A549 (cell line): ENCODE measurements at regions not wholly inside any gene's neighbourhood (a gene's known extent, or its start where the extent isn't known, plus 50 kb on each side); places are given as distances from the start of the nearest gene placed in this dataset.
A peak's percentile ranks its signal among the peaks of the same experiment; 100 is the strongest.

Experiments
- ATAC-seq, 2 experiments: fragments of 200-7000 bp in 1 of 2; fragments of >200 bp in 1 of 2; cut with Nextera tagmentation in 1 of 2; cut with Tn5 transposase in 1 of 2; 3 replicates each; pipeline versions ENCODE4 v1.8.0 to v1.9.1; 2018 to 2020; ENCODE audit warnings: mild to moderate bottlenecking in 1 of 2, moderate library complexity in 1 of 2
- CTCF ChIA-PET: fragments of 300-600 bp; sonication (Branson Sonifier 250); formaldehyde crosslinking; extraction: SDS; loops from one replicate; lab custom pipeline; 2021; ENCODE audit warnings: antibody characterized with exemption, inconsistent platforms; lab: Yijun Ruan, JAX
- POLR2A ChIA-PET: fragments of 350-600 bp; formaldehyde crosslinking; extraction: SDS; loops from one replicate; lab custom pipeline; 2021; ENCODE audit warnings: antibody characterized with exemption, inconsistent platforms; lab: Yijun Ruan, JAX
- DNase-seq, 2 experiments: peaks; one replicate each; pipeline versions ENCODE4 v3.0.0 to v3.0.0-alpha.2; 2011 to 2016; ENCODE audit warnings: low read depth in 1 of 2, low spot score in 1 of 2
- FAIRE-seq: peaks from 2 replicates; lab custom pipeline; 2011; peaks lifted over from hg19 to GRCh38; lab: Jason Lieb, UNC
- H3K27ac ChIP-seq, 2 experiments: fragments of >200 bp; sonication (Bioruptor Twin); formaldehyde crosslinking; 3 replicates each; pipeline ENCODE4 v1.5.1; 2016 to 2017
- H3K4me1 ChIP-seq: fragments of >200 bp; sonication (Bioruptor Twin); formaldehyde crosslinking; 3 replicates; pipeline ENCODE4 v1.6.1; 2016
- H3K4me2 ChIP-seq: fragments of >200 bp; sonication (Bioruptor Twin); formaldehyde crosslinking; 3 replicates; pipeline ENCODE4 v1.6.1; 2016
- H3K4me3 ChIP-seq: fragments of >200 bp; sonication (Bioruptor Twin); formaldehyde crosslinking; 3 replicates; pipeline ENCODE4 v1.5.1; 2016
- H3K9me3 ChIP-seq: fragments of >200 bp; sonication (Bioruptor Twin); formaldehyde crosslinking; 3 replicates; pipeline ENCODE4 v1.6.1; 2016
- BHLHE40 ChIP-seq: IDR thresholded peaks from 2 replicates; pipeline ENCODE4 v1.6.1; 2012; ENCODE audit warnings: low read depth, low read length, inconsistent platforms
- CBX2 ChIP-seq: fragments of 200-600 bp; sonication (generic); IDR thresholded peaks from 2 replicates; pipeline ENCODE4 v1.6.1; 2016; ENCODE audit warnings: low read depth, mild to moderate bottlenecking, borderline replicate concordance
- CEBPB ChIP-seq, 2 experiments: fragments of >200 bp in 1 of 2; sonication (Bioruptor Twin) in 1 of 2; formaldehyde crosslinking in 1 of 2; IDR thresholded peaks; 2 replicates each; pipeline ENCODE4 v1.6.1; 2012 to 2016
- CHD2 ChIP-seq: fragments of 150-350 bp; IDR thresholded peaks from 2 replicates; pipeline ENCODE4 v1.6.1; 2014; ENCODE audit warnings: low read length; ENCODE audit not compliant: partially characterized antibody
- EHMT2 ChIP-seq: fragments of 200-600 bp; sonication (generic); IDR thresholded peaks from 2 replicates; pipeline ENCODE4 v1.6.1; 2016; ENCODE audit warnings: antibody characterized with exemption, low read depth, mild to moderate bottlenecking, moderate library complexity
- EP300 ChIP-seq, 2 experiments: fragments of >200 bp; sonication (Bioruptor Twin); formaldehyde crosslinking; IDR thresholded peaks; 2 replicates in 1 of 2; 3 replicates in 1 of 2; pipeline ENCODE4 v1.6.1; 2016 to 2017
- ESRRA ChIP-seq: fragments of 150-350 bp; IDR thresholded peaks from 2 replicates; pipeline ENCODE4 v1.6.1; 2014; ENCODE audit warnings: mild to moderate bottlenecking, low read length, borderline replicate concordance
- FOSL2 ChIP-seq, 2 experiments: fragments of 450-650 bp in 1 of 2; fragments of >200 bp in 1 of 2; sonication (Bioruptor Twin) in 1 of 2; formaldehyde crosslinking; IDR thresholded peaks; 2 replicates each; pipeline versions ENCODE4 v1.5.0 to v1.6.1; 2016 to 2020; ENCODE audit warnings: mild to moderate bottlenecking in 1 of 2, moderate library complexity in 1 of 2
- FOXS1 ChIP-seq: fragments of 250-450 bp; sonication (Bioruptor Pico); IDR thresholded peaks from 2 replicates; pipeline ENCODE4 v1.5.0; 2020; ENCODE audit warnings: mild to moderate bottlenecking, moderate library complexity
- HDAC2 ChIP-seq: fragments of 200-600 bp; sonication (generic); IDR thresholded peaks from 2 replicates; pipeline ENCODE4 v1.6.1; 2016
- HES2 ChIP-seq: fragments of >200 bp; sonication (Bioruptor Twin); formaldehyde crosslinking; IDR thresholded peaks from 2 replicates; pipeline ENCODE4 v1.6.1; 2016
- HOXA7 ChIP-seq: fragments of 250-450 bp; sonication (Bioruptor Pico); IDR thresholded peaks from 2 replicates; pipeline ENCODE4 v1.5.0; 2020; ENCODE audit warnings: mild to moderate bottlenecking, moderate library complexity
- JUN ChIP-seq, 2 experiments: fragments of >200 bp; sonication (Bioruptor Twin); formaldehyde crosslinking; IDR thresholded peaks; 2 replicates in 1 of 2; 3 replicates in 1 of 2; pipeline ENCODE4 v1.6.1; 2016 to 2017
- KDM1A ChIP-seq: fragments of 200-600 bp; sonication (generic); IDR thresholded peaks from 2 replicates; pipeline ENCODE4 v1.6.1; 2016; ENCODE audit warnings: low read depth, mild to moderate bottlenecking
- MAFK ChIP-seq: fragments of 450-650 bp; IDR thresholded peaks from 2 replicates; pipeline ENCODE4 v1.6.1; 2014; ENCODE audit not compliant: partially characterized antibody
- MYC ChIP-seq: IDR thresholded peaks from 2 replicates; pipeline ENCODE4 v1.6.1; 2012; ENCODE audit warnings: mild to moderate bottlenecking, inconsistent platforms, low read length, improper control_type of control experiment, borderline replicate concordance
- NPAS2 ChIP-seq: fragments of 250-450 bp; sonication (Bioruptor Pico); IDR thresholded peaks from 2 replicates; pipeline ENCODE4 v1.8.0; 2022; ENCODE audit warnings: mild to moderate bottlenecking, moderate library complexity, borderline replicate concordance
- NR3C1 ChIP-seq: fragments of >200 bp; sonication (Bioruptor Twin); formaldehyde crosslinking; IDR thresholded peaks from 3 replicates; pipeline ENCODE4 v1.6.1; 2017
- POLR2AphosphoS2 ChIP-seq: conservative IDR thresholded peaks from 2 replicates; pipeline ENCODE4 v1.6.1; 2012; ENCODE audit warnings: low read length, improper control_type of control experiment, inconsistent platforms
- RARB ChIP-seq: fragments of 250-450 bp; sonication (Bioruptor Pico); IDR thresholded peaks from 2 replicates; pipeline ENCODE4 v1.8.0; 2021; ENCODE audit warnings: mild to moderate bottlenecking, moderate library complexity
- RCOR1 ChIP-seq: fragments of 150-350 bp; IDR thresholded peaks from 2 replicates; pipeline ENCODE4 v1.6.1; 2014; ENCODE audit warnings: antibody characterized with exemption, low read length, low read depth
- RFX5 ChIP-seq: fragments of 450-650 bp; IDR thresholded peaks from 2 replicates; pipeline ENCODE4 v1.7.1; 2014; ENCODE audit warnings: antibody characterized with exemption, mild to moderate bottlenecking, moderate library complexity
- SMC3 ChIP-seq: fragments of >200 bp; sonication (Bioruptor Twin); formaldehyde crosslinking; IDR thresholded peaks from 3 replicates; pipeline ENCODE4 v1.6.1; 2018; ENCODE audit warnings: inconsistent platforms
- SREBF2 ChIP-seq: fragments of 450-650 bp; IDR thresholded peaks from 2 replicates; pipeline ENCODE4 v1.6.1; 2014; ENCODE audit warnings: mild to moderate bottlenecking, moderate library complexity
- TFCP2L1 ChIP-seq: fragments of 250-450 bp; sonication (Bioruptor Pico); IDR thresholded peaks from 2 replicates; pipeline ENCODE4 v1.5.0; 2021; ENCODE audit warnings: mild to moderate bottlenecking
- USF2 ChIP-seq: fragments of 450-650 bp; IDR thresholded peaks from 2 replicates; pipeline ENCODE4 v1.6.1; 2014; ENCODE audit warnings: antibody characterized with exemption
- ZC3H11A ChIP-seq: fragments of 450-650 bp; IDR thresholded peaks from 2 replicates; pipeline ENCODE4 v1.6.1; 2014; ENCODE audit warnings: antibody characterized with exemption, mild to moderate bottlenecking
- ZFP36 ChIP-seq: fragments of 450-650 bp; IDR thresholded peaks from 2 replicates; pipeline ENCODE4 v1.6.1; 2014; ENCODE audit warnings: borderline replicate concordance; ENCODE audit not compliant: partially characterized antibody
- ZSCAN20 ChIP-seq: fragments of 250-450 bp; sonication (Bioruptor Pico); IDR thresholded peaks from 2 replicates; pipeline ENCODE4 v1.8.0; 2022; ENCODE audit warnings: mild to moderate bottlenecking, moderate library complexity
- WGBS: methylation state at CpG from one replicate; pipeline ENCODE4 v1.1.6; 2017; ENCODE audit errors: missing lambda C conversion rate; 5-methylcytosine and 5-hydroxymethylcytosine counted together
- TF ChIP-seq, protein P1 (sequence below): IDR thresholded peaks from 2 replicates; pipeline ENCODE4 v1.6.1; 2012; ENCODE audit warnings: low read depth, borderline replicate concordance
- TF ChIP-seq, protein P2 (sequence below): fragments of 150-350 bp; IDR thresholded peaks from 2 replicates; pipeline ENCODE4 v1.6.1; 2014; ENCODE audit warnings: low read depth, mild to moderate bottlenecking, low read length
- TF ChIP-seq, protein P3 (sequence below): fragments of 250-450 bp; sonication (Bioruptor Pico); IDR thresholded peaks from 2 replicates; pipeline ENCODE4 v1.5.0; 2021; ENCODE audit warnings: mild to moderate bottlenecking, moderate library complexity, borderline replicate concordance

DNA sequence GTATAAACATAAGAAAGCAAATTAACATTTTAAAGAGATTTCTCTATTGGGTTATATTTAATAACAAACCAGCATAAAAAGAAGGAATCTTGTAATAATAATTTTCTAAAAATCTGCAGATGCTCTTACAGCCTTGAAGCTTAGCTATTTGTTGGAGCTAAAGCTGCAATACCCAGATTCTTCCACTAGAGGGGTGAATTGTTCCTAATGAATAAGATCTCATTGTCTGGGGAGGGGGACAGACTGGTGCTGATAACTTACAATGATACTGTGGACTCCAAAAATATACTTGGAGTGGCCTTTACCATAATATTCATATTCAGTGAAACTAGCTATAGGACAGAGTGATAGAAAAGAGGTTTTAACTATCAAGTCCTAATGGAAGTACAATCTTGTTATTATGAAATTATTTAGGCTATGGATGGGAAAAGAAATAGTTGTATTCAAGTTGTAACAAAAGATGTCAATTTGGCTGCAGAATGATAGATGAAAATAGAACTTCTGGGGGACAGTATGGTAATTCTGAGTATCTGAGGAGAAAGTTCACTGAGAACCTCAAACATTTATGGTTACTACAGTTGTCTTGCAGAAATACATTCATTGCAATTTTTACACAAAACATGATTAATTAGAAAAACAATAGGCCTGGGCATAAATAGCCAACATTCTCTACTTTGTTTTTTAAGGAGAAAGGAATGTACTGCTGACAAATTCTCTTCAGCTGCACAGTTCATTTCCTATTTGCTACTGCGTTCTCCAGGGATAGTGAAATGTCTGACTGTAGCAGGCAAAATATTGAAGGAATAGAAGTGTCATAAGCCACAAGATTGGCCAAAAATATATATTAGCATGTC lies 443.3 kb downstream of the GBA3 start (continued):
- TF ChIP-seq HES2 (no peak), NPAS2 (CRISPR knock-in tag) (no peak), MYC (no peak), ZFP36 (no peak), EP300 (IDR thresholded peaks at IDR 0.05) (no peak), MAFK (no peak), EHMT2 (no peak), SMC3 (peak; percentile 32; the same call in 1 of the 3 replicates)
- TF ChIP-seq, protein P1, sequence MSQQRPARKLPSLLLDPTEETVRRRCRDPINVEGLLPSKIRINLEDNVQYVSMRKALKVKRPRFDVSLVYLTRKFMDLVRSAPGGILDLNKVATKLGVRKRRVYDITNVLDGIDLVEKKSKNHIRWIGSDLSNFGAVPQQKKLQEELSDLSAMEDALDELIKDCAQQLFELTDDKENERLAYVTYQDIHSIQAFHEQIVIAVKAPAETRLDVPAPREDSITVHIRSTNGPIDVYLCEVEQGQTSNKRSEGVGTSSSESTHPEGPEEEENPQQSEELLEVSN: no peak

DNA sequence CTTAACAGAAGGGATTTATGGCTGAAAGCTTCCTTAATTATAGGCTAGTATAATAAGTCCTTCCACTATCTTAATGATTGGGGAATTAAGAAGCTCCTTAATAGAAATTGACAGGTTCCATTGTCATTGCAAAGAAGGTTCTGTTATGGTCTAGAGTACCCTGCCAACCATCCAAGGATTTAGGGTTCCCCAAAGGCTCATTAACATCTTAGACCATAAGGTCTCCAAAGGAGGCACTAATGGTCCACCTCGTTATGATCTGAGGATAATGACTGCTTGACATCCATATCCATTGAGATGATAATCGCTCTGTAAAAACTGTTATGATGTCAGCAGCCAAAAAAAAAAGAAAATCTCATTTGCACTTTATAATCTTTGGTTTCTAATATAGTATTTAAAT lies 441.6 kb downstream of the GBA3 start:
- Histone ChIP-seq H3K4me2 (no peak overlapping the region), H3K4me1 (no peaks in the 10 kb centered on the region), H3K4me3 (no peak overlapping the region), H3K9me3 (no peaks in the 10 kb centered on the region), H3K27ac (no peak overlapping the region)
- ATAC-seq: no peak
- WGBS: 33% methylated on average over 2 of the region's 2 CpGs
- no peak for DNase-seq
- no peak for FAIRE-seq
- ChIA-PET POLR2A (no interaction called here), CTCF (interaction anchor here (1.6 kb wide), 1 partner anchor 237 kb away, joined by 3 read pairs; no protein-coding TSS in a partner anchor)
- TF ChIP-seq RCOR1 (no peak), HOXA7 (CRISPR knock-in tag) (no peak), FOSL2 (IDR thresholded peaks at IDR 0.05) (no peak), FOSL2 (CRISPR knock-in tag; IDR thresholded peaks at IDR 0.05) (no peak), USF2 (no peak), ZC3H11A (no peak), CBX2 (no peak), RFX5 (no peak), BHLHE40 (no peak)
- TF ChIP-seq, all 56 proteins: peak for 0

DNA sequence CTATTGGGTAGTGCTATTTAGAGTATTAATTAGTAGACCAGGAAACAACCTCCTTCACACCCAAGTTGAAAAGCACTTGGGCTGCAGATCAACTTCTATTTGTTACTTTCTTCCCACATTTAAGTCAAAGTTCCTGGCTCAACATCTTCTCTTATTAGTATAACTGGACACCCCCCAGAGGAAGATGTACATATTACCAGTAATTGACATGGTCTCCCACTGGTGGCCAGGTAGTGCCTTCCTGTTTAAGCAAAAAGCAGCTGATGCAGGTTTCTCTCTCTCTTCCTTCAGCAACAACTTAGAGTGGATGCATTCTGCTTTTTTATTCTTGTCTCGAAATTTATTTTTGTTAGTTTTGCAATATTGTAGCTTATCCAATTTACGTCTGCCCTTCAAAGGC lies 438.1 kb downstream of the GBA3 start:
- Histone ChIP-seq H3K27ac (no peak overlapping the region), H3K4me2 (no peak overlapping the region), H3K4me1 (no peaks in the 10 kb centered on the region), H3K9me3 (no peaks in the 10 kb centered on the region), H3K4me3 (no peak overlapping the region)
- CTCF ChIA-PET: no interaction called here
- no peak for ATAC-seq
- POLR2A ChIA-PET: no interaction called here
- 49% methylated on average over 2 of the region's 2 CpGs for WGBS
- no peak for FAIRE-seq
- DNase-seq: peak in 1 of 2 experiments; percentile 0
- TF ChIP-seq USF2 (no peak), ESRRA (no peak), NR3C1 (no peak), HDAC2 (no peak), CHD2 (no peak), POLR2AphosphoS2 (no peak), KDM1A (no peak), SREBF2 (no peak), ZSCAN20 (CRISPR knock-in tag) (no peak), JUN (IDR thresholded peaks at IDR 0.05) (no peak), CEBPB (IDR thresholded peaks at IDR 0.05) (no peak), FOXS1 (CRISPR knock-in tag) (no peak), TFCP2L1 (CRISPR knock-in tag) (no peak), CBX2 (no peak), RARB (no peak)
- TF ChIP-seq, protein P2, sequence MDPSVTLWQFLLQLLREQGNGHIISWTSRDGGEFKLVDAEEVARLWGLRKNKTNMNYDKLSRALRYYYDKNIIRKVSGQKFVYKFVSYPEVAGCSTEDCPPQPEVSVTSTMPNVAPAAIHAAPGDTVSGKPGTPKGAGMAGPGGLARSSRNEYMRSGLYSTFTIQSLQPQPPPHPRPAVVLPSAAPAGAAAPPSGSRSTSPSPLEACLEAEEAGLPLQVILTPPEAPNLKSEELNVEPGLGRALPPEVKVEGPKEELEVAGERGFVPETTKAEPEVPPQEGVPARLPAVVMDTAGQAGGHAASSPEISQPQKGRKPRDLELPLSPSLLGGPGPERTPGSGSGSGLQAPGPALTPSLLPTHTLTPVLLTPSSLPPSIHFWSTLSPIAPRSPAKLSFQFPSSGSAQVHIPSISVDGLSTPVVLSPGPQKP: no peak
- TF ChIP-seq, protein P3, sequence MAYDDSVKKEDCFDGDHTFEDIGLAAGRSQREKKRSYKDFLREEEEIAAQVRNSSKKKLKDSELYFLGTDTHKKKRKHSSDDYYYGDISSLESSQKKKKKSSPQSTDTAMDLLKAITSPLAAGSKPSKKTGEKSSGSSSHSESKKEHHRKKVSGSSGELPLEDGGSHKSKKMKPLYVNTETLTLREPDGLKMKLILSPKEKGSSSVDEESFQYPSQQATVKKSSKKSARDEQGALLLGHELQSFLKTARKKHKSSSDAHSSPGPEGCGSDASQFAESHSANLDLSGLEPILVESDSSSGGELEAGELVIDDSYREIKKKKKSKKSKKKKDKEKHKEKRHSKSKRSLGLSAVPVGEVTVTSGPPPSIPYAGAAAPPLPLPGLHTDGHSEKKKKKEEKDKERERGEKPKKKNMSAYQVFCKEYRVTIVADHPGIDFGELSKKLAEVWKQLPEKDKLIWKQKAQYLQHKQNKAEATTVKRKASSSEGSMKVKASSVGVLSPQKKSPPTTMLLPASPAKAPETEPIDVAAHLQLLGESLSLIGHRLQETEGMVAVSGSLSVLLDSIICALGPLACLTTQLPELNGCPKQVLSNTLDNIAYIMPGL: no peak
